ENCODE measurements at regions not wholly inside any gene's neighbourhood (a gene's known extent, or its start where the extent isn't known, plus 50 kb on each side); places are given as distances from the start of the nearest gene placed in this dataset.

GRCh38 chr11:45597097-45597496 lies 68.3 kb downstream of the CHST1 start:
- no peak overlapping the region for H3K4me3 ChIP-seq (ENCODE audit: low read depth, low read length)
- TF ChIP-seq CTCF (IDR thresholded peaks at IDR 0.05; ENCODE audit: low read depth, low read length), result no peak
- DNase-seq (ENCODE audit: low read depth, low spot score), result no peak
- in situ Hi-C loops (cut with HindIII; ENCODE audit: low sequenced_read_pairs), result no loop called here

GRCh38 chr11:45596571-45596970 lies 68.9 kb downstream of the CHST1 start:
- no peak for TF ChIP-seq CTCF (IDR thresholded peaks at IDR 0.05; ENCODE audit: low read depth, low read length)
- no peak for DNase-seq (ENCODE audit: low read depth, low spot score)
- in situ Hi-C loops (cut with HindIII; ENCODE audit: low sequenced_read_pairs), result no loop called here
- no peak overlapping the region for H3K4me3 ChIP-seq (ENCODE audit: low read depth, low read length)

- no peak for TF ChIP-seq CTCF (IDR thresholded peaks at IDR 0.05; ENCODE audit: low read depth, low read length)
These were observed 71.4 kb downstream of the CHST1 start for GRCh38 chr11:45593992-45594391.

GRCh38 chr11:45592636-45593035 lies 72.8 kb downstream of the CHST1 start:
- in situ Hi-C loops (cut with HindIII; ENCODE audit: low sequenced_read_pairs), result no loop called here
- no peak overlapping the region for H3K4me3 ChIP-seq (ENCODE audit: low read depth, low read length)
- no peak for TF ChIP-seq CTCF (IDR thresholded peaks at IDR 0.05; ENCODE audit: low read depth, low read length)
- no peak for DNase-seq (ENCODE audit: low read depth, low spot score)

More at GRCh38 chr11:45593992-45594391, 71.4 kb downstream of the CHST1 start:
- no peak overlapping the region for H3K4me3 ChIP-seq (ENCODE audit: low read depth, low read length)
- in situ Hi-C loops (cut with HindIII; ENCODE audit: low sequenced_read_pairs), result no loop called here
- DNase-seq (ENCODE audit: low read depth, low spot score), result peak; percentile 3

GRCh38 chr11:45590743-45591142 lies 74.7 kb downstream of the CHST1 start:
- in situ Hi-C loops (cut with HindIII; ENCODE audit: low sequenced_read_pairs), result no loop called here
- DNase-seq (ENCODE audit: low read depth, low spot score), result peak; percentile 16

GRCh38 chr11:45585205-45585604 lies 80.2 kb downstream of the CHST1 start:
- DNase-seq (ENCODE audit: low read depth, low spot score), result no peak
- in situ Hi-C loops (cut with HindIII; ENCODE audit: low sequenced_read_pairs), result no loop called here
- H3K4me3 ChIP-seq (ENCODE audit: low read depth, low read length), result no peak overlapping the region
- TF ChIP-seq CTCF (IDR thresholded peaks at IDR 0.05; ENCODE audit: low read depth, low read length), result no peak

More at GRCh38 chr11:45590743-45591142, 74.7 kb downstream of the CHST1 start:
- TF ChIP-seq CTCF (IDR thresholded peaks at IDR 0.05; ENCODE audit: low read depth, low read length), result no peak
- no peak overlapping the region for H3K4me3 ChIP-seq (ENCODE audit: low read depth, low read length)

All from astrocyte of the spinal cord (primary cell).